ENCODE measurements at regions not wholly inside any gene's neighbourhood (a gene's known extent, or its start where the extent isn't known, plus 50 kb on each side); places are given as distances from the start of the nearest gene placed in this dataset.
A peak's percentile ranks its signal among the peaks of the same experiment; 100 is the strongest.

- Histone ChIP-seq H3K9me3 (no peaks in the 10 kb centered on the region), H3K27me3 (no peaks in the 10 kb centered on the region), H3K36me3 (replicated peaks in 1 of 2; ENCODE audit: insufficient read depth in 1 of 2, low read depth in 2 of 2) (no peaks in the 10 kb centered on the region), H3K27ac (peak overlapping the region in 3 of 4 donors; percentile 30 to 57 (median 38)), H3K4me1 (peaks cover 22% of the 10 kb centered on the region), H3K4me3 (no peak overlapping the region)
- DNase-seq (peak in 3 of 4 donors; percentile 28 to 57 (median 38)), ATAC-seq (peak; percentile 60)
- intact Hi-C loops (cut with DNase I), result loop anchor here (10.0 kb wide), 1 partner anchor 203 kb away; no protein-coding TSS in a partner anchor
- no peak for TF ChIP-seq POLR2A (IDR thresholded peaks at IDR 0.05)
- WGBS, 2 donors, result 51 to 67% methylated on average over 9 of the region's 9 CpGs
These were observed 189.3 kb downstream of the OPA1 start for GRCh38 chr3:193782276-193782647.

GRCh38 chr3:193782747-193783146 lies 189.7 kb downstream of the OPA1 start:
- Histone ChIP-seq H3K4me3 (no peak overlapping the region), H3K9me3 (no peaks in the 10 kb centered on the region), H3K4me1 (peaks cover 22% of the 10 kb centered on the region), H3K27me3 (no peaks in the 10 kb centered on the region), H3K36me3 (replicated peaks in 1 of 2; ENCODE audit: insufficient read depth in 1 of 2, low read depth in 2 of 2) (no peaks in the 10 kb centered on the region), H3K27ac (peak overlapping the region in 1 of 4 donors; percentile 57)
- intact Hi-C loops (cut with DNase I), result loop anchor here (10.0 kb wide), 1 partner anchor 202 kb away; no protein-coding TSS in a partner anchor
- DNase-seq (no peak), ATAC-seq (no peak)
- WGBS, 2 donors, result 89 to 94% methylated on average over 3 of the region's 3 CpGs
- TF ChIP-seq POLR2A (IDR thresholded peaks at IDR 0.05) (no peak), CTCF (IDR thresholded peaks at IDR 0.05) (no peak)

GRCh38 chr3:193783166-193783896 lies 190.3 kb downstream of the OPA1 start:
- no peak for ATAC-seq
- peaks cover 27% of the 10 kb centered on the region for H3K4me1 ChIP-seq
- intact Hi-C loops (cut with DNase I), result loop anchor here (10.0 kb wide), 1 partner anchor 201 kb away; no protein-coding TSS in a partner anchor
- no peaks in the 10 kb centered on the region for H3K27me3 ChIP-seq
- no peaks in the 10 kb centered on the region for H3K9me3 ChIP-seq
- no peak for DNase-seq
- H3K4me3 ChIP-seq, result no peak overlapping the region
- 69 to 70% methylated on average over 5 of the region's 5 CpGs for WGBS, 2 donors
- H3K27ac ChIP-seq, result no peak overlapping the region
- no peaks in the 10 kb centered on the region for H3K36me3 ChIP-seq (replicated peaks in 1 of 2; ENCODE audit: insufficient read depth in 1 of 2, low read depth in 2 of 2)
- TF ChIP-seq CTCF (IDR thresholded peaks at IDR 0.05) (no peak), POLR2A (IDR thresholded peaks at IDR 0.05) (no peak)

GRCh38 chr3:193784822-193785221 lies 191.8 kb downstream of the OPA1 start:
- no peaks in the 10 kb centered on the region for H3K9me3 ChIP-seq
- intact Hi-C loops (cut with DNase I), result loop anchor here (5.0 to 10.0 kb wide), 2 partner anchors 200 to 527 kb away; no protein-coding TSS in a partner anchor
- DNase-seq, result no peak
- no peak overlapping the region for H3K27ac ChIP-seq
- H3K36me3 ChIP-seq (replicated peaks in 1 of 2; ENCODE audit: insufficient read depth in 1 of 2, low read depth in 2 of 2), result no peaks in the 10 kb centered on the region
- no peak for ATAC-seq
- no peak overlapping the region for H3K4me3 ChIP-seq
- H3K4me1 ChIP-seq, result peaks cover 42% of the 10 kb centered on the region
- TF ChIP-seq POLR2A (IDR thresholded peaks at IDR 0.05) (no peak), CTCF (IDR thresholded peaks at IDR 0.05) (no peak)
- 91 to 95% methylated on average over 1 of the region's 1 CpG for WGBS, 2 donors
- H3K27me3 ChIP-seq, result no peaks in the 10 kb centered on the region

GRCh38 chr3:193787496-193787870 lies 194.5 kb downstream of the OPA1 start:
- Histone ChIP-seq H3K27ac (no peak overlapping the region), H3K27me3 (no peaks in the 10 kb centered on the region), H3K4me3 (no peak overlapping the region), H3K4me1 (peaks cover 51% of the 10 kb centered on the region), H3K9me3 (no peaks in the 10 kb centered on the region), H3K36me3 (replicated peaks in 1 of 2; ENCODE audit: insufficient read depth in 1 of 2, low read depth in 2 of 2) (no peaks in the 10 kb centered on the region)
- 82 to 83% methylated on average over 8 to 12 of the region's 12 CpGs for WGBS, 2 donors
- no peak for ATAC-seq
- no peak for DNase-seq
- TF ChIP-seq POLR2A (IDR thresholded peaks at IDR 0.05), result no peak
- no peak for TF ChIP-seq CTCF (IDR thresholded peaks at IDR 0.05)
- intact Hi-C loops (cut with DNase I), result loop anchor here (5.0 to 10.0 kb wide), 2 partner anchors 197 to 525 kb away; no protein-coding TSS in a partner anchor
